GM19467 (cell line): ENCODE measurements at regions not wholly inside any gene's neighbourhood (a gene's known extent, or its start where the extent isn't known, plus 50 kb on each side); places are given as distances from the start of the nearest gene placed in this dataset.

Experiments
- ATAC-seq: cut with Tn5 transposase; IDR thresholded peaks from one replicate; pipeline ENCODE4 v1.9.1; 2021; ENCODE audit warnings: mild to moderate bottlenecking, moderate library complexity; ENCODE audit not compliant: unreplicated experiment

- no peak for ATAC-seq
Measured at GRCh38 chr22:22433770-22434169, 74.8 kb downstream of the ZNF280B start.
